GM21526 (cell line): ENCODE measurements at regions not wholly inside any gene's neighbourhood (a gene's known extent, or its start where the extent isn't known, plus 50 kb on each side); places are given as distances from the start of the nearest gene placed in this dataset.
"Not testable (repeated sequence)": the region's sequence is repeated elsewhere in the genome, so short reads cannot be mapped to it uniquely, and the experiment has no call there.

Experiments
- ATAC-seq: cut with Tn5 transposase; IDR thresholded peaks from one replicate; pipeline ENCODE4 v1.9.1; 2021; ENCODE audit warnings: moderate library complexity; ENCODE audit not compliant: unreplicated experiment, low FRiP score

GRCh38 chr7:135872861-135873260 is 104.3 kb downstream of the MTPN start:
- not testable (repeated sequence) for ATAC-seq

- ATAC-seq, result no peak
Observed at GRCh38 chr7:135862586-135863340, 114.2 kb upstream of the FAM180A start.

- ATAC-seq, result no peak
Observed at GRCh38 chr7:135859538-135859937, 110.9 kb upstream of the FAM180A start.

GRCh38 chr7:135858851-135859250 is 110.2 kb upstream of the FAM180A start:
- no peak for ATAC-seq

- ATAC-seq, result no peak
Observed at GRCh38 chr7:135858379-135858778, 109.8 kb upstream of the FAM180A start.

- no peak for ATAC-seq
Observed at GRCh38 chr7:135857519-135858274, 109.1 kb upstream of the FAM180A start.

GRCh38 chr7:135856356-135857144 is 107.9 kb upstream of the FAM180A start:
- no peak for ATAC-seq

- ATAC-seq, result no peak
Observed at GRCh38 chr7:135855846-135856245, 107.2 kb upstream of the FAM180A start.

- no peak for ATAC-seq
Observed at GRCh38 chr7:135853499-135853898, 104.9 kb upstream of the FAM180A start.

GRCh38 chr7:135853008-135853407 is 104.4 kb upstream of the FAM180A start:
- ATAC-seq, result no peak

- no peak for ATAC-seq
Observed at GRCh38 chr7:135847242-135847641, 98.6 kb upstream of the FAM180A start.

- ATAC-seq, result no peak
Observed at GRCh38 chr7:135846339-135846738, 97.7 kb upstream of the FAM180A start.

- no peak for ATAC-seq
Observed at GRCh38 chr7:135845415-135846075, 96.9 kb upstream of the FAM180A start.

- no peak for ATAC-seq
Observed at GRCh38 chr7:135844903-135845302, 96.3 kb upstream of the FAM180A start.

GRCh38 chr7:135843214-135843613 is 94.6 kb upstream of the FAM180A start:
- peak; percentile 86 for ATAC-seq

- no peak for ATAC-seq
Observed at GRCh38 chr7:135842446-135843179, 94.0 kb upstream of the FAM180A start.

- no peak for ATAC-seq
Observed at GRCh38 chr7:135840591-135840990, 92.0 kb upstream of the FAM180A start.

GRCh38 chr7:135837675-135838074 is 89.1 kb upstream of the FAM180A start:
- ATAC-seq, result no peak

GRCh38 chr7:135834266-135834665 is 85.7 kb upstream of the FAM180A start:
- ATAC-seq, result no peak

GRCh38 chr7:135833642-135834041 is 85.0 kb upstream of the FAM180A start:
- ATAC-seq, result no peak
